DOHH2 (cell line): ENCODE measurements at regions not wholly inside any gene's neighbourhood (a gene's known extent, or its start where the extent isn't known, plus 50 kb on each side); places are given as distances from the start of the nearest gene placed in this dataset.

Experiments used
- CTCF ChIP-seq: fragments of 200-600 bp; sonication (generic); IDR thresholded peaks from one replicate; pipeline ENCODE4 v1.5.1; 2014; ENCODE audit warnings: antibody characterized with exemption, mild to moderate bottlenecking, low read depth, low read length; ENCODE audit not compliant: poor library complexity, severe bottlenecking
- EZH2phosphoT487 ChIP-seq: fragments of 200-600 bp; sonication (generic); IDR thresholded peaks from 2 replicates; pipeline ENCODE4 v1.6.1; 2017; ENCODE audit warnings: borderline replicate concordance, mild to moderate bottlenecking, antibody characterized with exemption, low read length, moderate library complexity, mixed read lengths

DNA sequence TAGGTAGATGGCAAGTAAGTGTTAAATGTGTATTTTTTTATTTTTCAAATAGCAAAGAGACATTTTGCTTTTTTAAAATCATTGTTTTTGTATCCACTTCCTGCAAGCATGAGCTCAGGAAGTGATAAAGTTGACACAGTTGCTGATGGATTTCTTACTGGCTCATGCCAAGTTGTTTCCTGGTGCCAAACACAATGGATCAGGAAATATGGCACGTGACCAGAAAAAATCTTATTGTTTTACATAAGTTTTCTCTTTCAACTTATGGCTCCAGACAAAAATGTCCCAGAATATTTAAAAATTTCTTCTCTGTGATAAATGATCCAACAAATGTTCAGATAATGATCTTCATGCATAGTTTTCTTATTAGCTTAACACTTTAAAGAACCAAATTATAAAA lies 1279.1 kb upstream of the FLRT2 start:
- TF ChIP-seq CTCF, result no peak
- TF ChIP-seq EZH2phosphoT487, result no peak
